Kidney epithelial cell (primary cell): ENCODE measurements at regions not wholly inside any gene's neighbourhood (a gene's known extent, or its start where the extent isn't known, plus 50 kb on each side); places are given as distances from the start of the nearest gene placed in this dataset.

Source experiments
- DNase-seq: peaks from one replicate; pipeline ENCODE4 v3.0.0-alpha.2; 2010; ENCODE audit warnings: low read depth
- H3K27me3 ChIP-seq: 2 replicates; pipeline ENCODE4 v1.6.0; 2011; ENCODE audit warnings: low read length; ENCODE audit not compliant: control insufficient read depth, insufficient read depth
- H3K36me3 ChIP-seq: 2 replicates; pipeline ENCODE4 v1.5.1; 2011; ENCODE audit warnings: low read length; ENCODE audit not compliant: control insufficient read depth, insufficient read depth
- H3K4me3 ChIP-seq: 2 replicates; pipeline ENCODE4 v1.5.1; 2011; ENCODE audit warnings: low read depth, mild to moderate bottlenecking, control low read depth, low read length
- CTCF ChIP-seq: IDR thresholded peaks from 2 replicates; pipeline ENCODE4 v1.5.1; 2011; ENCODE audit warnings: mild to moderate bottlenecking, moderate library complexity, low read length, control low read depth, inconsistent platforms; ENCODE audit not compliant: insufficient read depth, poor library complexity, severe bottlenecking

- DNase-seq: no peak
- no peaks in the 10 kb centered on the region for H3K36me3 ChIP-seq
- no peak overlapping the region for H3K4me3 ChIP-seq
- H3K27me3 ChIP-seq: peaks cover 49% of the 10 kb centered on the region
- TF ChIP-seq CTCF: no peak
These were observed 73.6 kb upstream of the HSPA9 start for GRCh38 chr5:138648841-138649240.

- H3K27me3 ChIP-seq: peaks cover 49% of the 10 kb centered on the region
These were observed 72.7 kb upstream of the HSPA9 start for GRCh38 chr5:138647794-138648410.

DNA sequence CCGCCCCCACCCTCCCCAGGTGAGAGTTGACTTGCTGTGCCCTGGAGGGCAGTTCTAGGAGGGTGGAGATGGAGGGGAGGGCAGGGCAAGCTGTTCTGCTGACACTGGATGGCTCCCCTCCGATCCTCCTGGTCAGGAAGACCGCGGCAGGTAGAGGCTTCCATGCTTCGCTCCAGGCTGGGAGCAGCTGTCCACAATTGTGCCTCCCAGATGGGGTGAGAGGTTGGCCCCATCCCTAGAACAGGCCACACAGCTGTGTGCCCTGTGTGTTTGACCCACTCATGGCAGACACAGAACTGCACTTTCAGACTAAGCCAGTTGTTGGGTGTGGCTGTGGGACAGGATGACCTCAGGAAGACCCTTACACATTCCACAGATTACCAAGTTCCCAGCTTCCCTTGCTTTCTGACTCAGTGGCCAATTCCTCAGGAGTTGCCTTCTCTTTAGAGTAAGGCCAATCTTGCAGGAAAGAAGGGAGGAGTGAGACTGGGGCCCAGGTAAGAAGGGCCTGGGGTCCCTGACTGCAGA is 72.1 kb upstream of the HSPA9 start:
- no peak for TF ChIP-seq CTCF
- Histone ChIP-seq H3K4me3 (no peak overlapping the region), H3K36me3 (no peaks in the 10 kb centered on the region), H3K27me3 (peaks cover 45% of the 10 kb centered on the region)
- no peak for DNase-seq

More at GRCh38 chr5:138647794-138648410, 72.7 kb upstream of the HSPA9 start:
- no peak for TF ChIP-seq CTCF
- DNase-seq: no peak
- Histone ChIP-seq H3K4me3 (no peak overlapping the region), H3K36me3 (no peaks in the 10 kb centered on the region)

DNA sequence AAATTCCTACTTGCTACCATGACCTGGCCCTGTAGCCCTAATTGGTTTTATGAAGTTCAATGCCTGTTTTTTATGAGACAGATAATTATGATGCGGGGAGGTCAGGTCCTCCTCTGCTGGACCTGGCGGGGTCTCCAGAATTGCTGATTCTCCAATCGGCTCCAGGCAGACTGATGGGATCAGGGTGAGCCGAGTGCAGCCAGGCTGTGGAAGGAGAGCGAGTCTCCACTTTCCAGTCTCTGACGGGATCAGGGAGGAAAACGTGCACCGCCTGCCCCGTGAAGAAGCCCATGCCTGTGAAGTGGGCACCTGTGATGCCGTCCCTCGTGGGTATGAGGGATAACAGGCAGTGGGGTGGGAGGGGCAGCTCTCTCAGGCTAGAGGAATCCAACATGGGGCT is 71.5 kb upstream of the HSPA9 start:
- no peak for DNase-seq
- no peaks in the 10 kb centered on the region for H3K36me3 ChIP-seq
- H3K4me3 ChIP-seq: no peak overlapping the region
- peaks cover 41% of the 10 kb centered on the region for H3K27me3 ChIP-seq
- no peak for TF ChIP-seq CTCF

DNA sequence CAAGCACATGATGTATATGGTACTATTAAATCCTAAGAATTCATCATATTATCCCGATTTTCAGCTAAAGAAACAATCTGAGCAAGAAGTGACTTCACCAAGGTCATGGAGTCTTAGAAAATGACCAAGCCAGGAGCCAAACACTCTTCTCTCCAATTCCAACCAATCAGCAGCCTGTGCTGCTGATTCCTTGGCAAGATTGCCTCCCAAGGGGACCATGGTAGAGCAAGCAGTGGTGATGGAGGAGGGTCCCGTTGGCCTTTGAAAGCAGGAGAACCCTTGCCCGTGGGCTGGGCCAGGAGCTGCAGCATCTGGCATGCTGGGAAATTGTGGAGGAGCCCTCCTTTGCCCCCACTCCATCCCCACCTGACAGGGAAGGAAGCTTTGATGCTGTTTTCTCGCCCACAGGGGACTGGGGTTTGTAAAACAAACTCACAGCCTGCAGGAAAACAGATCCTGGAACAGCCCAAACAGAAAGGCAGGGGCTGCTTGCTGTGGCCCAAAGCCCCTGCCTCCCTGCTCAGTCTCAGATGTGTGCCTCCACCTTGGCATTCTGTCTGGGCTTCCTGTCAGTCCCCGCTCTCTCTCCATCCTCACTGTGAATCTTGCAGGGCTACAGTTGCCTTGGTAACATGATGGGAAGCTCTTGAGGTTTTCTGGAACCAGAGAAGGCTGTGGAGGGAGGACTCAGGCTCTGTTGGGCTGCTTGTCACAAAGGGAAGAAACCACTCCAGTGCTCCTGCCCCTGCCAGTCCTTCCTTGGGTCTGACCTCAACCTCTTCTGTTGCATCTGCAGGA is 70.8 kb upstream of the HSPA9 start:
- Histone ChIP-seq H3K36me3 (no peaks in the 10 kb centered on the region), H3K4me3 (no peak overlapping the region), H3K27me3 (peaks cover 36% of the 10 kb centered on the region)
- TF ChIP-seq CTCF: no peak
- no peak for DNase-seq
